ENCODE measurements at regions not wholly inside any gene's neighbourhood (a gene's known extent, or its start where the extent isn't known, plus 50 kb on each side); places are given as distances from the start of the nearest gene placed in this dataset.

DNA sequence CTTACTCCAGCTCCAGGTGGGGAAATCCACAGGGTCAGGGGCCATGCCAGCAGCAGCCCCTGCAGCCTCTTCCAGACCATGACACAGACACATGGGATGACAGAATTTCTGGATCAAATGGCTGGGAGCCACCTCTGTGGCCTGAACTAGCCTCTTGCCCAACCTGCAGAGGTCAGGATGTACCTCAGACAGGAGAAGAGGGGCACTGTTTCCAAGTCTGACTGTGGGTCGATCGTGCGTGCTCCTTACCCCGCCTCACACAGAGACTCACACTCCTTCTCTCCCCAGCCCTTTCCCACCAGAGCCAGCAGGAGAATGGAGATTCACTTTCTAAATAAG is 131.9 kb downstream of the FAM43A start:
- Histone ChIP-seq H3K79me2 (ENCODE audit: control insufficient read depth, insufficient read depth, low read length, unreplicated experiment) (no peaks in the 10 kb centered on the region), H3K27ac (ENCODE audit: low read depth, low read length) (no peak overlapping the region), H3K27me3 (ENCODE audit: insufficient read depth, low read length) (peaks cover 32% of the 10 kb centered on the region), H3K4me3 (ENCODE audit: low read depth, low read length) (no peak overlapping the region), H3K4me1 (ENCODE audit: control insufficient read depth, insufficient read depth, low read length, unreplicated experiment) (no peaks in the 10 kb centered on the region), H2AFZ (ENCODE audit: low read length, unreplicated experiment) (no peak overlapping the region), H3K36me3 (ENCODE audit: insufficient read depth, low read length) (no peaks in the 10 kb centered on the region)

DNA sequence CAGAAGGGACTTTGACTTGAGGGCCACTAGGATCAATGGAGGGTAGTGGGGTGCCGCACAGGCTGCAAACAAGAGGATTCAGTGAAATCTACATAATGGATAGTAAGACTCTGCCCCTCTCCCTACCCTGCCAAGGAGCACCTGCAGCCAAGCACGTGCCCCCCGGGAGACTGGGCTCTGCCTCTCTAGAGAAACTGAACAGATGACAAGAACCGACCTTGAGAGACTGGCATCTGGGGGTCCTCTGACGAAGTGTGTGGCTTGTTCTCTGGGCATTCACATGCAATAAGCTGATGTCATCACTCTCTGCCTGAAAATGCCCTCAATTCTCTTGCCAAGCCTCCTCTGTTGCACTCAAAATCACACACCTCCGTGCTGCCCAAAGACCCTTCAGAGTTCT is 132.3 kb downstream of the FAM43A start:
- Histone ChIP-seq H3K4me3 (ENCODE audit: low read depth, low read length) (no peak overlapping the region), H3K27ac (ENCODE audit: low read depth, low read length) (no peak overlapping the region), H3K79me2 (ENCODE audit: control insufficient read depth, insufficient read depth, low read length, unreplicated experiment) (no peaks in the 10 kb centered on the region), H3K27me3 (ENCODE audit: insufficient read depth, low read length) (peaks cover 32% of the 10 kb centered on the region), H3K4me1 (ENCODE audit: control insufficient read depth, insufficient read depth, low read length, unreplicated experiment) (no peaks in the 10 kb centered on the region), H3K36me3 (ENCODE audit: insufficient read depth, low read length) (no peaks in the 10 kb centered on the region), H2AFZ (ENCODE audit: low read length, unreplicated experiment) (no peak overlapping the region)

DNA sequence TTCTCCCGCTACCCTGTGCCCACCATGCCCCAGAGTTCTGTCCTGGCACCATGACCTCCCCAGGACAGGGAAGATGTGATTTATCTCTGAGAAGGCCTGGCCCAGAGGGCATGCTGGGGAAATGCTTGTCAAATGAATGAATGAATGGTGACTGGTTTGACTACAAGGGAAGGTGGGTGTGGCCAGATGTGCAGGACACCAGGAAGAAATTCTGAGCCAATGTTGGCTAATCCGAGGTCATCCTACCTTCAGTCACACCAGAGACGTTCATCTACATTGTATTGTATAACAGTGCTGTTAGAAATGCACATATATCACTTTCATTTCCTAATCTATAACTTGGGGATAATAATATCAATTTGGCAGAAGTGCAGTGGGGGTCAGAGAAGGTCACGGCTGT is 138.4 kb downstream of the FAM43A start:
- H3K27ac ChIP-seq (ENCODE audit: low read depth, low read length): no peak overlapping the region
- peaks cover 20% of the 10 kb centered on the region for H3K27me3 ChIP-seq (ENCODE audit: insufficient read depth, low read length)

DNA sequence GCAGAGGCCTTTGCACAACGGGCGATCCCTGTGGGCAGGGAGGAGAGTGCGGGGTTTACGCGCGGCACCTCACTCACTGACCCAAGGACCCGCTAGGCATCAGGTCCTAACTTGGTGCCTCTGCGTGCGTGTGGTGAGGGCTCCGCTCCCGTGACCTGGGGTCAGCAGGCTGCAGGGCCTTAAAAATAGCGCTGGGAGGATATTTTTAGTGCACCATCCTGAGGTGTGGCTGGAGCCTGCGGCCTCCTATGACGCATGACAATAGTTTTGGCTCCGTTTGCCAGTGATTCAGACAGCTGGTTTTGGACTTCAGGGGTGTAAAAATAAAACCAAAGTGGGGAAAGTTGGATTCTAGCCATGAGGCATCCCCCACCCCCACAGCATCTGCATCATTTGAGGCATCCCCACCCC is 139.0 kb downstream of the FAM43A start:
- Histone ChIP-seq H3K4me1 (ENCODE audit: control insufficient read depth, insufficient read depth, low read length, unreplicated experiment) (peaks cover 3% of the 10 kb centered on the region), H2AFZ (ENCODE audit: low read length, unreplicated experiment) (no peak overlapping the region), H3K4me3 (ENCODE audit: low read depth, low read length) (no peak overlapping the region), H3K27ac (ENCODE audit: low read depth, low read length) (no peak overlapping the region), H3K79me2 (ENCODE audit: control insufficient read depth, insufficient read depth, low read length, unreplicated experiment) (no peaks in the 10 kb centered on the region), H3K27me3 (ENCODE audit: insufficient read depth, low read length) (peaks cover 15% of the 10 kb centered on the region), H3K36me3 (ENCODE audit: insufficient read depth, low read length) (no peaks in the 10 kb centered on the region)

More for the DNA sequence above, 138.4 kb downstream of the FAM43A start:
- Histone ChIP-seq H3K4me1 (ENCODE audit: control insufficient read depth, insufficient read depth, low read length, unreplicated experiment) (peaks cover 3% of the 10 kb centered on the region), H2AFZ (ENCODE audit: low read length, unreplicated experiment) (no peak overlapping the region), H3K4me3 (ENCODE audit: low read depth, low read length) (no peak overlapping the region), H3K36me3 (ENCODE audit: insufficient read depth, low read length) (no peaks in the 10 kb centered on the region), H3K79me2 (ENCODE audit: control insufficient read depth, insufficient read depth, low read length, unreplicated experiment) (no peaks in the 10 kb centered on the region)

DNA sequence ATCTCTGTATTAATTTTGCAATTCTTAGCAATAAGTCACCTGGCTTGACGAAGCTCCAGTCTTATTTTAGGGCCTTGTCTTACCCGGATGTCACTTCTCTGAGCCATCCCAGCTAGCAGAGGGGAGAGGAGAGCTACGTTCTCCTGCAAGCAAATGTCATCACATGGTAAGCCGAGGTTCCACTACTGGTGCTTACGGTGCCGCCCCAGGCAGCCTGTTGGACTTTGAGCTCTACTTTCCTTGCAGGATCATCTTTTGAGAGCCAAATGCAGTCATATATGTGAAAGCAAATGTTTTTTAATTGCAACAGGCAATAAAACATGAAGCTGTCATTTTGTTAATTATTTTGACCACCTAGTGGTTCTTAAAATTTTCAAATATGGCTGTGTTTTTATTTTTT is 140.9 kb downstream of the FAM43A start:
- H3K27ac ChIP-seq (ENCODE audit: low read depth, low read length): no peak overlapping the region
- no peak overlapping the region for H3K4me3 ChIP-seq (ENCODE audit: low read depth, low read length)
- no peak overlapping the region for H2AFZ ChIP-seq (ENCODE audit: low read length, unreplicated experiment)
- peaks cover 6% of the 10 kb centered on the region for H3K27me3 ChIP-seq (ENCODE audit: insufficient read depth, low read length)
- no peaks in the 10 kb centered on the region for H3K79me2 ChIP-seq (ENCODE audit: control insufficient read depth, insufficient read depth, low read length, unreplicated experiment)
- H3K4me1 ChIP-seq (ENCODE audit: control insufficient read depth, insufficient read depth, low read length, unreplicated experiment): peaks cover 3% of the 10 kb centered on the region
- no peaks in the 10 kb centered on the region for H3K36me3 ChIP-seq (ENCODE audit: insufficient read depth, low read length)

DNA sequence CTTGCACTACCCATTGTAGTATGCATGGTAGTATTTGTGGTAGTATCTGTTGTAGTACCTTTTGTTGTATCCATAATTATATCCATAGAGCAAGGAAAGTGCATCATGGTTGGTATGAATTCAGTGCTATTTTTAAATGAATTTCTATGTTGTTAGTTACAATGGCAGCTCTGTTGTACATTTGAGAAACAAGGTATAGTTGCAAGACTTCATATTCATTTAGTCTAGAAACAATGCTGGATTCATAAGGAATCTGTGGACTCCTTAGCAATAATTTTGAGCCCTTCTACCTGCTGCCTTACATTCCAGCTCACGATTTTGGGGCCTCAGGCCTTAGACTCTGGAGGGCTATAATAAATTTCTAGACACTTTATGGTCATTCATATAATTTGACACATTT is 141.8 kb downstream of the FAM43A start:
- H3K79me2 ChIP-seq (ENCODE audit: control insufficient read depth, insufficient read depth, low read length, unreplicated experiment): no peaks in the 10 kb centered on the region
- peaks cover 3% of the 10 kb centered on the region; the same call in 1 of the 2 replicates for H3K27me3 ChIP-seq (ENCODE audit: insufficient read depth, low read length)
- H3K4me1 ChIP-seq (ENCODE audit: control insufficient read depth, insufficient read depth, low read length, unreplicated experiment): peaks cover 3% of the 10 kb centered on the region
- no peaks in the 10 kb centered on the region for H3K36me3 ChIP-seq (ENCODE audit: insufficient read depth, low read length)
- H2AFZ ChIP-seq (ENCODE audit: low read length, unreplicated experiment): no peak overlapping the region
- no peak overlapping the region for H3K4me3 ChIP-seq (ENCODE audit: low read depth, low read length)
- H3K27ac ChIP-seq (ENCODE audit: low read depth, low read length): no peak overlapping the region

DNA sequence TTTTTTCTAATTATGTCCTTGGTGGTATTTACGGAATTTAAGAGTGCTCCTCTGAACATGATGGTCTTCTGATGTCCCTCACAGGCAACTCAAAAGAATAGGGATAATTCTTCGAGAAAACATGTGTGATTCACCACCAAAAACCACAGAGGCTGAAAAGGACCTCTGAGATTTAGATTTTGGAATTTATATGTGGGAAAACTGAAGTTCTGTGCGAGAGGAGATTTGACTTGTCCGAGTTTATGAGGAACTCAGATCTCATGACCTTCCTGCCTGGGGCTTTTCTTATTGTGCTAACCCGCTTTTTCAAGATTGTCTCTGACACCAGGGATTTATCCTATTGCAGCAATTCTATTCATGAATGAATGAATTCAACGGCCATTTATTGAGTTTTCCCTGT is 142.4 kb downstream of the FAM43A start:
- H2AFZ ChIP-seq (ENCODE audit: low read length, unreplicated experiment): no peak overlapping the region
- H3K79me2 ChIP-seq (ENCODE audit: control insufficient read depth, insufficient read depth, low read length, unreplicated experiment): no peaks in the 10 kb centered on the region
- no peaks in the 10 kb centered on the region for H3K36me3 ChIP-seq (ENCODE audit: insufficient read depth, low read length)
- H3K4me3 ChIP-seq (ENCODE audit: low read depth, low read length): no peak overlapping the region
- H3K27ac ChIP-seq (ENCODE audit: low read depth, low read length): no peak overlapping the region
- peaks cover 3% of the 10 kb centered on the region; the same call in 1 of the 2 replicates for H3K27me3 ChIP-seq (ENCODE audit: insufficient read depth, low read length)
- H3K4me1 ChIP-seq (ENCODE audit: control insufficient read depth, insufficient read depth, low read length, unreplicated experiment): peaks cover 3% of the 10 kb centered on the region

DNA sequence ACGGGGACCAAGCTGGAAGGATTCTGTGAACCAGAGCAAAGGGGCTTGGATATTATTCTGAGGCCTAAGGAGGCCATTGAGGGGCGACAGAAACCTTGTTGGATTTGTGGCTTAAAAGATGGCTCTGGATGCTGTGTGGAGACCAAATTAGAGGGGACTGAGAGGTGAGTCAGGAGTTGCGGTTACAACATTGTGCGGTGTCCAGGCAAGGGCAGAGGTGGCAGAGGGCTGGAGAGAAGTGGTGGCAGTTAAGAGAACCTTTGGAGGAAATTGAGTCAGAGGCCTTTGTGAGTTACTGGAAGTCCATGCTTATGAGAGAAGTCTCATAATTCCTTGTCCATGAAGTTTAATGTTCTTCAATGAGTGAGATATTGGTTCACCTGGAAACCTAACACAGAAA is 143.2 kb downstream of the FAM43A start:
- Histone ChIP-seq H3K4me3 (ENCODE audit: low read depth, low read length) (no peak overlapping the region), H3K27ac (ENCODE audit: low read depth, low read length) (no peak overlapping the region), H3K79me2 (ENCODE audit: control insufficient read depth, insufficient read depth, low read length, unreplicated experiment) (no peaks in the 10 kb centered on the region), H2AFZ (ENCODE audit: low read length, unreplicated experiment) (no peak overlapping the region), H3K27me3 (ENCODE audit: insufficient read depth, low read length) (peaks cover 3% of the 10 kb centered on the region; the same call in 1 of the 2 replicates), H3K4me1 (ENCODE audit: control insufficient read depth, insufficient read depth, low read length, unreplicated experiment) (peaks cover 3% of the 10 kb centered on the region), H3K36me3 (ENCODE audit: insufficient read depth, low read length) (no peaks in the 10 kb centered on the region)

DNA sequence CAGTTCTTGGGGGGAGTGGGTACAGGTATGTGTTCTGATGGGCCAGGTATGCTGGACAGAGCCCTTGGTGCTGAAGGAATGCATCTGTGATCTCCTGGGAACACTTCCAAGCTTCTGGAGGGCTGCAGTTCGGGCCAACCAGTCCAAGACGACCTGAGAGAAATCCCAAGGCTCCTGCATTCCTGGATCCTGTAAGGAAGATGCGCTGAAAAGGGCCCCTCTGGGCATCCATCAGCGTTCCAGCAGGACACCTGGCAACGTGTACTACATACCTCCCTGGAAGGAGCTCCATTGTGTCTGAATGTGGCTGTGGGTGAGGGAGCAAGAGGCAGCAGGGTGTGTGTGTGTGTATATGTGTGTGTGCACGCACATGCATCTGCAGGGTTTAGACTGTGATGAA is 144.7 kb downstream of the FAM43A start:
- H3K27me3 ChIP-seq (ENCODE audit: insufficient read depth, low read length): peaks cover 3% of the 10 kb centered on the region; the same call in 1 of the 2 replicates
- no peaks in the 10 kb centered on the region for H3K36me3 ChIP-seq (ENCODE audit: insufficient read depth, low read length)
- H2AFZ ChIP-seq (ENCODE audit: low read length, unreplicated experiment): no peak overlapping the region
- H3K4me3 ChIP-seq (ENCODE audit: low read depth, low read length): no peak overlapping the region
- H3K79me2 ChIP-seq (ENCODE audit: control insufficient read depth, insufficient read depth, low read length, unreplicated experiment): no peaks in the 10 kb centered on the region
- H3K27ac ChIP-seq (ENCODE audit: low read depth, low read length): no peak overlapping the region
- no peaks in the 10 kb centered on the region for H3K4me1 ChIP-seq (ENCODE audit: control insufficient read depth, insufficient read depth, low read length, unreplicated experiment)

DNA sequence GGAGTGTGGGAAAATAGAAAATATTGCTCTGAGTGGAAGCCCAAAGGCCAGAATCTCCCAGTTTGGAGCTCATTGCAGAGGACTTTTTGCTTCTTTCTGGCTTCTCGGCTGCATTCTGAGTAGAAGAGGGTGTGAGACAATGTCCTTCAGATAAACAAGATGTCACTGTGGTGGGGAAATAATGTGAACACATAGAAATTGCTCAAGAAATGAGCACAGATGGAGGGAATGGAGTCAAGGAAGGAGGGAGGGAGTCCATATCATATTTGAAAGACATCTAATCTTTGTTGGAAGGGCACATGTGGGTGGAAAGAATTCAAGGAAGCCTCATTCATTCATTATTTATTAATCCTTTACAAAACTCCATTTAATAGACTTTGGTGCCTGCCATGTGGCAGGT is 145.3 kb downstream of the FAM43A start:
- Histone ChIP-seq H3K36me3 (ENCODE audit: insufficient read depth, low read length) (no peaks in the 10 kb centered on the region), H3K4me3 (ENCODE audit: low read depth, low read length) (no peak overlapping the region), H3K4me1 (ENCODE audit: control insufficient read depth, insufficient read depth, low read length, unreplicated experiment) (no peaks in the 10 kb centered on the region), H2AFZ (ENCODE audit: low read length, unreplicated experiment) (no peak overlapping the region), H3K79me2 (ENCODE audit: control insufficient read depth, insufficient read depth, low read length, unreplicated experiment) (no peaks in the 10 kb centered on the region), H3K27ac (ENCODE audit: low read depth, low read length) (no peak overlapping the region), H3K27me3 (ENCODE audit: insufficient read depth, low read length) (peaks cover 3% of the 10 kb centered on the region; the same call in 1 of the 2 replicates)

DNA sequence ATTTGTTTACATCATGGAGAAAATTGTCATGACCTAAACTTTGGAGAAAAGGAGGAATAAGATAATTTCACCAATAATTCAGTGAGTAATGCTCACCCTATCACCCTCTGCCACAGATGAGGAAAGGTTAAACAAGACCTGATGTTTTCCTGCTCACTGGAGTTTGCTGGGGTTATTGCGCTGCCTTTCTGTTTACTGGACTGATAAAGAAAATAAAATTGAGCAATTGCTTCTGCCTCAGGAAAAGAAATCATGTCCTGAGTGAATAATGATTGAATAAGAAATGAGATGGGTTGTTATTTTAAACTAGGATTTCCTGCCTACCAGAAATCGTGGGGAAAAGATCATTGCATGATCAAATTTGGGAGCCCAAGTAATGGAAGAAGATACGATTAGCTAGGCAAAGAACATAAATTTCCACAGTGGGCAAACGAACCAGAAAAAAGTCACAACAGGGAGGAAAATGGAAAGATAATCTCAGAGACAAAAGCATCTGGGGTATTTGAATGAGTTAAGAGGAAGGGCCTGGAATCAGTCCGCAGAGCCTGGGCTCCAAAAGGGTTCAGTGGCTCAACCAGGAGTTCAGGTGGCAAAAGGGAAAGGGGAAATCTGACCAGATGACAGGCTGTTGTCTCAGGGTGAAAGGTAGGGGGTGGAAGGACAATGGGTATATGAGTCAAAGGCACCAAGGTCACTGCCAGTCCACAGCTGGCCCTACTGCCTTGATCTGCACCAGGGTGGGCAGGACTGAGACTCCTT is 146.8 kb downstream of the FAM43A start:
- Histone ChIP-seq H3K27ac (ENCODE audit: low read depth, low read length) (no peak overlapping the region), H2AFZ (ENCODE audit: low read length, unreplicated experiment) (no peak overlapping the region), H3K79me2 (ENCODE audit: control insufficient read depth, insufficient read depth, low read length, unreplicated experiment) (no peaks in the 10 kb centered on the region), H3K4me1 (ENCODE audit: control insufficient read depth, insufficient read depth, low read length, unreplicated experiment) (no peaks in the 10 kb centered on the region), H3K27me3 (ENCODE audit: insufficient read depth, low read length) (no peaks in the 10 kb centered on the region), H3K36me3 (ENCODE audit: insufficient read depth, low read length) (no peaks in the 10 kb centered on the region), H3K4me3 (ENCODE audit: low read depth, low read length) (no peak overlapping the region)
